MM.1S (cell line): ENCODE measurements at regions not wholly inside any gene's neighbourhood (a gene's known extent, or its start where the extent isn't known, plus 50 kb on each side); places are given as distances from the start of the nearest gene placed in this dataset.

Source experiments
- CTCF ChIP-seq: fragments of 300-600 bp; sonication (generic); IDR thresholded peaks from 2 replicates; pipeline ENCODE4 v1.5.1; 2016; ENCODE audit warnings: antibody characterized with exemption, low read length, mixed read lengths
- EZH2 ChIP-seq: fragments of 300-600 bp; sonication (generic); optimal IDR thresholded peaks from 2 replicates; pipeline ENCODE3; 2017; ENCODE audit warnings: low read depth, mild to moderate bottlenecking, antibody characterized with exemption, low read length, mixed read lengths
- EZH2phosphoT487 ChIP-seq: fragments of 300-600 bp; sonication (generic); IDR thresholded peaks from 2 replicates; pipeline ENCODE4 v1.6.1; 2018; ENCODE audit warnings: antibody characterized with exemption, low read length

GRCh38 chr9:1303932-1304331 is 253.8 kb downstream of the DMRT2 start:
- TF ChIP-seq CTCF (no peak), EZH2 (no peak), EZH2phosphoT487 (no peak)
